ENCODE measurements at regions not wholly inside any gene's neighbourhood (a gene's known extent, or its start where the extent isn't known, plus 50 kb on each side); places are given as distances from the start of the nearest gene placed in this dataset.
"Not testable (repeated sequence)": the region's sequence is repeated elsewhere in the genome, so short reads cannot be mapped to it uniquely, and the experiment has no call there.

GRCh38 chr22:26770624-26771023 lies 113.2 kb downstream of the MIAT start:
- no peak for DNase-seq

- DNase-seq, result not testable (repeated sequence)
Observed at GRCh38 chr22:26773054-26773453, 115.7 kb downstream of the MIAT start.

GRCh38 chr22:26775394-26775793 lies 118.0 kb downstream of the MIAT start:
- no peak for DNase-seq

GRCh38 chr22:26777156-26777801 lies 119.9 kb downstream of the MIAT start:
- no peak for DNase-seq

GRCh38 chr22:26778372-26778771 lies 121.0 kb downstream of the MIAT start:
- DNase-seq, result no peak

GRCh38 chr22:26779108-26779507 lies 121.7 kb downstream of the MIAT start:
- DNase-seq, result no peak

- DNase-seq, result no peak
Observed at GRCh38 chr22:26779929-26780328, 122.5 kb downstream of the MIAT start.

- no peak for DNase-seq
Observed at GRCh38 chr22:26780521-26780920, 123.1 kb downstream of the MIAT start.

GRCh38 chr22:26781062-26781461 lies 123.7 kb downstream of the MIAT start:
- no peak for DNase-seq

GRCh38 chr22:26781596-26781995 lies 124.2 kb downstream of the MIAT start:
- no peak for DNase-seq

- no peak for DNase-seq
Observed at GRCh38 chr22:26783885-26784284, 126.5 kb downstream of the MIAT start.

GRCh38 chr22:26784772-26785171 lies 127.4 kb downstream of the MIAT start:
- no peak for DNase-seq

- DNase-seq, result no peak
Observed at GRCh38 chr22:26785932-26786331, 128.5 kb downstream of the MIAT start.

GRCh38 chr22:26786398-26786797 lies 129.0 kb downstream of the MIAT start:
- DNase-seq, result no peak

- no peak for DNase-seq
Observed at GRCh38 chr22:26789951-26790350, 132.6 kb downstream of the MIAT start.

- DNase-seq, result no peak
Observed at GRCh38 chr22:26792522-26792921, 135.1 kb downstream of the MIAT start.

- DNase-seq, result no peak
Observed at GRCh38 chr22:26796785-26797184, 139.4 kb downstream of the MIAT start.

- no peak for DNase-seq
Observed at GRCh38 chr22:26797910-26798309, 140.5 kb downstream of the MIAT start.

- DNase-seq, result no peak
Observed at GRCh38 chr22:26798462-26799065, 141.2 kb downstream of the MIAT start.

- DNase-seq, result no peak
Observed at GRCh38 chr22:26800858-26801257, 143.5 kb downstream of the MIAT start.

GRCh38 chr22:26801449-26801848 lies 144.1 kb downstream of the MIAT start:
- DNase-seq, result no peak

GRCh38 chr22:26804315-26804714 lies 146.9 kb downstream of the MIAT start:
- DNase-seq, result no peak

GRCh38 chr22:26804911-26805539 lies 147.6 kb downstream of the MIAT start:
- DNase-seq, result no peak

GRCh38 chr22:26806445-26807175 lies 149.2 kb downstream of the MIAT start:
- no peak for DNase-seq
